OCI-LY3 (cell line): ENCODE measurements at regions not wholly inside any gene's neighbourhood (a gene's known extent, or its start where the extent isn't known, plus 50 kb on each side); places are given as distances from the start of the nearest gene placed in this dataset.
A peak's percentile ranks its signal among the peaks of the same experiment; 100 is the strongest.

Source experiments
- EZH2phosphoT487 ChIP-seq: fragments of 200-600 bp; shearing (Covaris generic); IDR thresholded peaks from 2 replicates; pipeline ENCODE4 v1.6.1; 2018; ENCODE audit warnings: antibody characterized with exemption, mixed run types, low read depth
- TF ChIP-seq, protein P1 (sequence below): fragments of 200-600, 300-600 bp; sonication (generic); IDR thresholded peaks from 2 replicates; pipeline ENCODE4 v1.5.1; 2014; ENCODE audit warnings: antibody characterized with exemption, low read length, low read depth

DNA sequence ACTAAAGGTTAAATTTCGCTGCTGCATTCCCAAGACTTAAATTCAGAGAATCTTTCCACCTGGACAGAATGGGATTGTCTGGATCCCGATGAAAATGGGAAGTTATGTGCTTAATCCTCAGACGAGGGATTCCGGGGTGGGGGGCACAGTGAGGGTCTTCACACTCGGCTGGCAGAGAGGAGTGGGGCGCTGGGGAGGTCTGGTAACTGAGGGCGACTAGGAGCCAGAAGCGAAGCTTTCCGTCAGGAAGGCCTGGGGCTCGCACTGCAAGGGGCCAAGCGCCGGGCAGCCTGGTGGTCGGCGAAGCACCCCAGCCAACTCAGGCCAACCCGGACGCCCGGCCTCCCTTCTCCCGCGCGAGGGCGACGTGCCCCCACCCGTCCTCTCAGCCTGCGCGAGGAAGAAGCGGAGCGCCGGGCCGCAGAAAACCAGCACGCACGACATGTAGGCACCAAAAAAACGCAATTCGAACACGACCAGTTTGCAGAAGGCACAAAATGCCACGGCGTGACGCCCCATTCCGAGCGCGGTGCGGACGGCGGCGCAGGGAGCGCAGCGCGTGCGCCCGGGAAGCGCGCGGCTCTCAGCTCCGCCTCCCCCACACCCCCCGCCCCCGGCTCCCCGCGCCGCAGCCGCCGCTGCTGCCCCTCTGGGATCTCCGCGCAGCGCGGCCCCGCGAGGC lies 188.1 kb downstream of the ZEB2 start:
- TF ChIP-seq, protein P1, sequence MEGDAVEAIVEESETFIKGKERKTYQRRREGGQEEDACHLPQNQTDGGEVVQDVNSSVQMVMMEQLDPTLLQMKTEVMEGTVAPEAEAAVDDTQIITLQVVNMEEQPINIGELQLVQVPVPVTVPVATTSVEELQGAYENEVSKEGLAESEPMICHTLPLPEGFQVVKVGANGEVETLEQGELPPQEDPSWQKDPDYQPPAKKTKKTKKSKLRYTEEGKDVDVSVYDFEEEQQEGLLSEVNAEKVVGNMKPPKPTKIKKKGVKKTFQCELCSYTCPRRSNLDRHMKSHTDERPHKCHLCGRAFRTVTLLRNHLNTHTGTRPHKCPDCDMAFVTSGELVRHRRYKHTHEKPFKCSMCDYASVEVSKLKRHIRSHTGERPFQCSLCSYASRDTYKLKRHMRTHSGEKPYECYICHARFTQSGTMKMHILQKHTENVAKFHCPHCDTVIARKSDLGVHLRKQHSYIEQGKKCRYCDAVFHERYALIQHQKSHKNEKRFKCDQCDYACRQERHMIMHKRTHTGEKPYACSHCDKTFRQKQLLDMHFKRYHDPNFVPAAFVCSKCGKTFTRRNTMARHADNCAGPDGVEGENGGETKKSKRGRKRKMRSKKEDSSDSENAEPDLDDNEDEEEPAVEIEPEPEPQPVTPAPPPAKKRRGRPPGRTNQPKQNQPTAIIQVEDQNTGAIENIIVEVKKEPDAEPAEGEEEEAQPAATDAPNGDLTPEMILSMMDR: peak; percentile 37
- no peak for TF ChIP-seq EZH2phosphoT487
